Natural killer cell (primary cell): ENCODE measurements at regions not wholly inside any gene's neighbourhood (a gene's known extent, or its start where the extent isn't known, plus 50 kb on each side); places are given as distances from the start of the nearest gene placed in this dataset.

Experiments
- ATAC-seq, 3 donors: fragments of 150-1000 bp in 2 of 3; fragments of 200-7000 bp in 1 of 3; cut with Tn5 transposase; 1 replicate in 1 of 3; 2 replicates in 2 of 3; pipeline ENCODE4 v1.10.0; 2021; ENCODE audit warnings: mild to moderate bottlenecking in 2 of 3, moderate library complexity in 2 of 3
- DNase-seq, 2 donors: peaks; one replicate each; pipeline versions ENCODE4 v3.0.0 to v3.0.0-alpha.2; 2013 to 2021; ENCODE audit warnings: mixed read lengths in 1 of 2
- H3K27ac ChIP-seq: one replicate; pipeline ENCODE4 v1.5.1; 2013; ENCODE audit warnings: mild to moderate bottlenecking, low read length
- H3K27me3 ChIP-seq: one replicate; pipeline ENCODE4 v1.6.1; 2013; ENCODE audit warnings: low read length; ENCODE audit not compliant: control insufficient read depth, insufficient read depth
- H3K36me3 ChIP-seq: one replicate; pipeline ENCODE4 v1.6.1; 2013; ENCODE audit warnings: low read length; ENCODE audit not compliant: control insufficient read depth, insufficient read depth
- H3K4me1 ChIP-seq: one replicate; pipeline ENCODE4 v1.6.1; 2013; ENCODE audit warnings: low read length; ENCODE audit not compliant: control insufficient read depth, insufficient read depth
- H3K4me3 ChIP-seq: one replicate; pipeline ENCODE4 v1.5.1; 2013; ENCODE audit warnings: low read length
- H3K9me3 ChIP-seq: one replicate; pipeline ENCODE4 v1.6.1; 2013; ENCODE audit warnings: low read length; ENCODE audit not compliant: control insufficient read depth, insufficient read depth
- H3K27ac Mint-ChIP-seq, 2 donors: one replicate each; pipeline ENCODE4 v1.8.0; 2022; ENCODE audit warnings: mild to moderate bottlenecking in 2 of 2, mixed read lengths in 2 of 2, moderate library complexity in 1 of 2
- H3K27me3 Mint-ChIP-seq, 2 donors: one replicate each; pipeline ENCODE4 v1.8.0; 2022; ENCODE audit warnings: low read depth in 2 of 2, mixed read lengths in 2 of 2
- H3K36me3 Mint-ChIP-seq: one replicate; pipeline ENCODE4 v1.8.0; 2022; ENCODE audit warnings: mixed read lengths
- H3K4me1 Mint-ChIP-seq, 2 donors: one replicate each; pipeline ENCODE4 v1.8.0; 2022; ENCODE audit warnings: mixed read lengths in 2 of 2
- H3K4me3 Mint-ChIP-seq: one replicate; pipeline ENCODE4 v1.8.0; 2022; ENCODE audit warnings: mild to moderate bottlenecking, moderate library complexity, mixed read lengths
- H3K9me3 Mint-ChIP-seq, 2 donors: one replicate each; pipeline ENCODE4 v1.8.0; 2022; ENCODE audit warnings: mixed read lengths in 2 of 2
- CTCF ChIP-seq: fragments of 200-600 bp; IDR thresholded peaks from one replicate; pipeline ENCODE4 v1.8.0; 2022; ENCODE audit warnings: antibody characterized with exemption
- WGBS: methylation state at CpG from one replicate; pipeline ENCODE4 v1.1.7; 2013; ENCODE audit warnings: missing lambda C conversion rate; ENCODE audit not compliant: insufficient coverage; 5-methylcytosine and 5-hydroxymethylcytosine counted together
- intact Hi-C: fragments of 100-400 bp; cut with micrococcal nuclease; formaldehyde crosslinking; loops from one replicate; pipeline ENCODE4 v1.14.2; 2022

- no peak for ATAC-seq
- WGBS: 45% methylated on average over 2 of the region's 4 CpGs
- no peaks in the 10 kb centered on the region for H3K36me3 Mint-ChIP-seq
These were observed 131.8 kb downstream of the VEGFA start for GRCh38 chr6:43901733-43902230.

GRCh38 chr6:43900916-43901732 lies 131.1 kb downstream of the VEGFA start:
- Mint-ChIP-seq H3K4me3 (no peak overlapping the region), H3K4me1 (no peaks in the 10 kb centered on the region), H3K27me3 (peaks cover 1 to 14% of the 10 kb centered on the region in 2 donors), H3K36me3 (no peaks in the 10 kb centered on the region), H3K9me3 (no peaks in the 10 kb centered on the region), H3K27ac (no peak overlapping the region)
- intact Hi-C loops: no loop called here
- ATAC-seq (no peak), DNase-seq (no peak)
- no peaks in the 10 kb centered on the region for H3K9me3 ChIP-seq
- no peaks in the 10 kb centered on the region for H3K4me1 ChIP-seq
- no peak overlapping the region for H3K4me3 ChIP-seq
- no peak overlapping the region for H3K27ac ChIP-seq
- H3K27me3 ChIP-seq: peaks cover 3% of the 10 kb centered on the region
- TF ChIP-seq CTCF: no peak
- WGBS: 92% methylated on average over 11 of the region's 13 CpGs
- no peaks in the 10 kb centered on the region for H3K36me3 ChIP-seq

More at GRCh38 chr6:43901733-43902230, 131.8 kb downstream of the VEGFA start:
- no peak overlapping the region for H3K27ac ChIP-seq
- H3K4me1 Mint-ChIP-seq: no peaks in the 10 kb centered on the region
- H3K4me3 ChIP-seq: no peak overlapping the region
- no peaks in the 10 kb centered on the region for H3K9me3 Mint-ChIP-seq
- H3K27me3 ChIP-seq: peaks cover 3% of the 10 kb centered on the region
- no peak for DNase-seq
- no peaks in the 10 kb centered on the region for H3K36me3 ChIP-seq
- H3K27ac Mint-ChIP-seq: no peak overlapping the region
- no peak overlapping the region for H3K4me3 Mint-ChIP-seq
- no peaks in the 10 kb centered on the region for H3K4me1 ChIP-seq
- TF ChIP-seq CTCF: no peak
- intact Hi-C loops: no loop called here
- H3K9me3 ChIP-seq: no peaks in the 10 kb centered on the region
- H3K27me3 Mint-ChIP-seq: peaks cover 0 to 21% of the 10 kb centered on the region in 2 donors

GRCh38 chr6:43900560-43900915 lies 130.5 kb downstream of the VEGFA start:
- Histone ChIP-seq H3K4me3 (no peak overlapping the region), H3K27ac (no peak overlapping the region), H3K27me3 (no peaks in the 10 kb centered on the region), H3K9me3 (no peaks in the 10 kb centered on the region), H3K36me3 (no peaks in the 10 kb centered on the region), H3K4me1 (no peaks in the 10 kb centered on the region)
- H3K4me3 Mint-ChIP-seq: no peak overlapping the region
- no peak for ATAC-seq
- intact Hi-C loops: no loop called here
- peaks cover 2 to 8% of the 10 kb centered on the region in 2 donors for H3K27me3 Mint-ChIP-seq
- H3K9me3 Mint-ChIP-seq: no peaks in the 10 kb centered on the region
- no peak for DNase-seq
- no peaks in the 10 kb centered on the region for H3K36me3 Mint-ChIP-seq
- WGBS: 77% methylated on average over 3 of the region's 3 CpGs
- no peak for TF ChIP-seq CTCF
- H3K27ac Mint-ChIP-seq: no peak overlapping the region
- H3K4me1 Mint-ChIP-seq: no peaks in the 10 kb centered on the region

GRCh38 chr6:43899830-43900229 lies 129.8 kb downstream of the VEGFA start:
- no peaks in the 10 kb centered on the region for H3K27me3 ChIP-seq
- no peaks in the 10 kb centered on the region for H3K9me3 Mint-ChIP-seq
- no peaks in the 10 kb centered on the region for H3K36me3 Mint-ChIP-seq
- no peak for DNase-seq
- no peak overlapping the region for H3K4me3 ChIP-seq
- no peak overlapping the region for H3K4me3 Mint-ChIP-seq
- no peaks in the 10 kb centered on the region for H3K4me1 Mint-ChIP-seq
- no peak overlapping the region for H3K27ac Mint-ChIP-seq
- no peak for ATAC-seq
- H3K9me3 ChIP-seq: no peaks in the 10 kb centered on the region
- no peak for TF ChIP-seq CTCF
- no peaks in the 10 kb centered on the region for H3K36me3 ChIP-seq
- no peaks in the 10 kb centered on the region for H3K4me1 ChIP-seq
- intact Hi-C loops: no loop called here
- WGBS: 84% methylated on average over 4 of the region's 4 CpGs
- H3K27me3 Mint-ChIP-seq: peaks cover 2 to 8% of the 10 kb centered on the region in 2 donors
- H3K27ac ChIP-seq: no peak overlapping the region
